Mucosa of stomach (tissue), 1 donor: ENCODE measurements at regions not wholly inside any gene's neighbourhood (a gene's known extent, or its start where the extent isn't known, plus 50 kb on each side); places are given as distances from the start of the nearest gene placed in this dataset.
A peak's percentile ranks its signal among the peaks of the same experiment; 100 is the strongest.

Experiments
- H3K27me3 ChIP-seq: one replicate; pipeline ENCODE4 v1.7.0; 2013; ENCODE audit warnings: mild to moderate bottlenecking, low read length; ENCODE audit not compliant: control insufficient read depth, insufficient read depth
- H3K36me3 ChIP-seq: one replicate; pipeline ENCODE4 v1.7.0; 2013; ENCODE audit warnings: low read length; ENCODE audit not compliant: control insufficient read depth, insufficient read depth
- H3K4me1 ChIP-seq: one replicate; pipeline ENCODE4 v1.7.0; 2013; ENCODE audit warnings: mild to moderate bottlenecking, low read length; ENCODE audit not compliant: control insufficient read depth, insufficient read depth
- H3K4me3 ChIP-seq: one replicate; pipeline ENCODE4 v1.7.0; 2013; ENCODE audit warnings: low read length
- H3K9ac ChIP-seq: one replicate; pipeline ENCODE4 v1.7.0; 2013; ENCODE audit warnings: mild to moderate bottlenecking, low read length, moderate library complexity
- H3K9me3 ChIP-seq: one replicate; pipeline ENCODE4 v1.7.0; 2013; ENCODE audit warnings: mild to moderate bottlenecking, low read length, moderate library complexity; ENCODE audit not compliant: control insufficient read depth
- donor health status: Pancreatic carcinoma.

DNA sequence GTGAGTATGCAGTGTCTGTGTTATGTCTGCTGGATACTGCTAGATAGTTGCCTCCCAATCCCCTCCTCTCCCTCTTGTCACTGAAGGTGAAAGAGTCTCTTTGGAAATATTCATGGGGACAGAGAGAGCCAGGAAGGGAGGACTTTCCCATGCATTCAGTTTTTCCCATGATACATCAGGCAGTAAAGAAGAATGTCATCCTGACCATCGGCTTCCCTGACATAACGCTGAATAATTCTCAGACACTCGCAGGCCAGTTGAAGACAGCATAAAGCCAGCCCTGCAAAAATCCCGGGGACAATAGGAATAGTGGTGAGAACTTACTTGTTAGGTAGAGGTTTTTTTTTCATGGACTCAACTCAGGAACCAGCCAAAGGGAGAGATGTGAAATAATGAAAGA lies 58.1 kb downstream of the KLF4 start:
- Histone ChIP-seq H3K27me3 (no peaks in the 10 kb centered on the region), H3K36me3 (no peaks in the 10 kb centered on the region), H3K4me1 (no peaks in the 10 kb centered on the region)

GRCh38 chr9:107430071-107430470 lies 59.5 kb downstream of the KLF4 start:
- Histone ChIP-seq H3K4me3 (no peak overlapping the region), H3K4me1 (no peaks in the 10 kb centered on the region), H3K9ac (no peak overlapping the region), H3K27me3 (no peaks in the 10 kb centered on the region), H3K36me3 (no peaks in the 10 kb centered on the region), H3K9me3 (no peaks in the 10 kb centered on the region)

More for the DNA sequence above, 58.1 kb downstream of the KLF4 start:
- no peak overlapping the region for H3K4me3 ChIP-seq
- H3K9me3 ChIP-seq, result no peaks in the 10 kb centered on the region
- H3K9ac ChIP-seq, result no peak overlapping the region

GRCh38 chr9:107426126-107426525 lies 63.4 kb downstream of the KLF4 start:
- Histone ChIP-seq H3K9me3 (no peaks in the 10 kb centered on the region), H3K36me3 (no peaks in the 10 kb centered on the region), H3K27me3 (no peaks in the 10 kb centered on the region), H3K9ac (no peak overlapping the region), H3K4me3 (no peak overlapping the region), H3K4me1 (peaks cover 18% of the 10 kb centered on the region)

- H3K9ac ChIP-seq, result peak overlapping the region; percentile 29
- H3K4me1 ChIP-seq, result peaks cover 18% of the 10 kb centered on the region
- no peaks in the 10 kb centered on the region for H3K9me3 ChIP-seq
- H3K4me3 ChIP-seq, result no peak overlapping the region
- no peaks in the 10 kb centered on the region for H3K27me3 ChIP-seq
- H3K36me3 ChIP-seq, result no peaks in the 10 kb centered on the region
These were observed 64.2 kb downstream of the KLF4 start for GRCh38 chr9:107425101-107426025.

GRCh38 chr9:107423540-107423939 lies 66.0 kb downstream of the KLF4 start:
- no peak overlapping the region for H3K9ac ChIP-seq
- peaks cover 18% of the 10 kb centered on the region for H3K4me1 ChIP-seq
- H3K4me3 ChIP-seq, result no peak overlapping the region

GRCh38 chr9:107422189-107423185 lies 67.1 kb downstream of the KLF4 start:
- Histone ChIP-seq H3K36me3 (no peaks in the 10 kb centered on the region), H3K4me3 (no peak overlapping the region), H3K4me1 (peaks cover 18% of the 10 kb centered on the region), H3K27me3 (no peaks in the 10 kb centered on the region), H3K9ac (no peak overlapping the region), H3K9me3 (no peaks in the 10 kb centered on the region)

More at GRCh38 chr9:107423540-107423939, 66.0 kb downstream of the KLF4 start:
- H3K9me3 ChIP-seq, result no peaks in the 10 kb centered on the region
- H3K36me3 ChIP-seq, result no peaks in the 10 kb centered on the region
- H3K27me3 ChIP-seq, result no peaks in the 10 kb centered on the region

- H3K9ac ChIP-seq, result no peak overlapping the region
- H3K27me3 ChIP-seq, result no peaks in the 10 kb centered on the region
- no peaks in the 10 kb centered on the region for H3K9me3 ChIP-seq
- H3K4me1 ChIP-seq, result no peaks in the 10 kb centered on the region
- no peak overlapping the region for H3K4me3 ChIP-seq
- no peaks in the 10 kb centered on the region for H3K36me3 ChIP-seq
These were observed 79.1 kb downstream of the KLF4 start for GRCh38 chr9:107410420-107410819.

GRCh38 chr9:107409581-107410389 lies 79.8 kb downstream of the KLF4 start:
- no peak overlapping the region for H3K4me3 ChIP-seq
- H3K9ac ChIP-seq, result no peak overlapping the region
- no peaks in the 10 kb centered on the region for H3K9me3 ChIP-seq
- H3K4me1 ChIP-seq, result no peaks in the 10 kb centered on the region
- H3K27me3 ChIP-seq, result no peaks in the 10 kb centered on the region
- H3K36me3 ChIP-seq, result no peaks in the 10 kb centered on the region

- Histone ChIP-seq H3K27me3 (no peaks in the 10 kb centered on the region), H3K36me3 (no peaks in the 10 kb centered on the region), H3K9ac (no peak overlapping the region), H3K4me1 (no peaks in the 10 kb centered on the region), H3K4me3 (no peak overlapping the region), H3K9me3 (no peaks in the 10 kb centered on the region)
These were observed 81.9 kb downstream of the KLF4 start for GRCh38 chr9:107407675-107408074.

- no peaks in the 10 kb centered on the region for H3K9me3 ChIP-seq
- no peaks in the 10 kb centered on the region for H3K4me1 ChIP-seq
- no peaks in the 10 kb centered on the region for H3K36me3 ChIP-seq
- H3K27me3 ChIP-seq, result no peaks in the 10 kb centered on the region
- H3K4me3 ChIP-seq, result no peak overlapping the region
- H3K9ac ChIP-seq, result no peak overlapping the region
These were observed 84.1 kb downstream of the KLF4 start for GRCh38 chr9:107405511-107405910.

GRCh38 chr9:107404736-107405135 lies 84.8 kb downstream of the KLF4 start:
- H3K27me3 ChIP-seq, result no peaks in the 10 kb centered on the region
- no peaks in the 10 kb centered on the region for H3K9me3 ChIP-seq
- H3K36me3 ChIP-seq, result no peaks in the 10 kb centered on the region

More at GRCh38 chr9:107404736-107405135, 84.8 kb downstream of the KLF4 start:
- H3K4me3 ChIP-seq, result no peak overlapping the region
- no peak overlapping the region for H3K9ac ChIP-seq
- no peaks in the 10 kb centered on the region for H3K4me1 ChIP-seq
